ENCODE measurements at regions not wholly inside any gene's neighbourhood (a gene's known extent, or its start where the extent isn't known, plus 50 kb on each side); places are given as distances from the start of the nearest gene placed in this dataset.

GRCh38 chr6:77543601-77544000 lies 80.3 kb upstream of the HTR1B start:
- no peak for TF ChIP-seq BCL11A (IDR thresholded peaks at IDR 0.05; ENCODE audit: low read depth in 2 of 2, low read length in 2 of 2)
- 86% methylated on average over 4 of the region's 4 CpGs; no CpG with 5 or more reads in 1 of the 2 experiments for WGBS, 2 experiments (ENCODE audit: extremely low coverage in 1 of 2, insufficient coverage in 1 of 2, insufficient read length in 1 of 2, insufficient replicate concordance in 2 of 2, low coverage in 1 of 2, low lambda C conversion rate in 2 of 2, missing lambda C conversion rate in 1 of 2)
- H4K5ac ChIP-seq (ENCODE audit: insufficient read length, low read depth, low read length), result no peak overlapping the region

More at GRCh38 chr6:77543601-77544000, 80.3 kb upstream of the HTR1B start:
- Histone ChIP-seq H3K18ac (ENCODE audit: extremely low read depth, low read length) (no peak overlapping the region), H3K9ac (replicated peaks in 1 of 4; ENCODE audit: extremely low read depth in 1 of 4, low read depth in 3 of 4, low read length in 3 of 4) (no peak overlapping the region), H2AK5ac (ENCODE audit: low read depth, low read length) (no peak overlapping the region), H3K79me1 (ENCODE audit: low read depth, low read length) (no peaks in the 10 kb centered on the region), H3K23me2 (ENCODE audit: low read depth, low read length) (no peaks in the 10 kb centered on the region), H3K9me3 (ENCODE audit: insufficient read depth in 2 of 2, low read depth in 1 of 2, low read length in 1 of 2) (no peaks in the 10 kb centered on the region), H2BK5ac (ENCODE audit: low read depth, low read length) (no peak overlapping the region), H2BK12ac (ENCODE audit: low read depth, low read length) (no peak overlapping the region), H3K56ac (replicated peaks; ENCODE audit: insufficient read length, low read depth, low read length) (no peak overlapping the region), H2BK20ac (ENCODE audit: low read length) (no peak overlapping the region), H2BK120ac (replicated peaks; ENCODE audit: low read depth, low read length) (no peak overlapping the region), H4K20me1 (replicated peaks in 1 of 2; ENCODE audit: control insufficient read depth in 1 of 2, insufficient read depth in 2 of 2, low read length in 2 of 2) (no peaks in the 10 kb centered on the region), H3K23ac (ENCODE audit: insufficient read length) (no peak overlapping the region), H2BK15ac (ENCODE audit: low read length) (no peak overlapping the region), H3K4me2 (ENCODE audit: insufficient read depth in 1 of 2, low read depth in 2 of 2, low read length in 2 of 2) (no peak overlapping the region), H3K4me1 (replicated peaks in 1 of 4; ENCODE audit: control insufficient read depth in 3 of 4, insufficient read depth in 4 of 4, low read length in 3 of 4) (no peaks in the 10 kb centered on the region), H3K4me3 (ENCODE audit: extremely low read depth in 1 of 4, insufficient read depth in 2 of 4, low read depth in 3 of 4, low read length in 4 of 4) (no peak overlapping the region), H2AFZ (ENCODE audit: low read length) (no peak overlapping the region; the same call in 1 of the 2 replicates), H3K27me3 (replicated peaks in 1 of 4; ENCODE audit: control insufficient read depth in 3 of 4, extremely low read depth in 1 of 4, insufficient read depth in 3 of 4, low read length in 3 of 4) (no peaks in the 10 kb centered on the region; a peak in 1 of 7 replicates), H3K79me2 (ENCODE audit: control insufficient read depth in 1 of 2, insufficient read depth in 2 of 2, low read length in 2 of 2) (no peaks in the 10 kb centered on the region), H3K14ac (ENCODE audit: insufficient read length) (no peak overlapping the region), H3K36me3 (ENCODE audit: control insufficient read depth in 2 of 4, insufficient read depth in 4 of 4, low read length in 3 of 4) (no peaks in the 10 kb centered on the region), H4K91ac (replicated peaks; ENCODE audit: insufficient read length, low read length) (no peak overlapping the region), H3K4ac (replicated peaks; ENCODE audit: insufficient read length, low read depth, low read length) (no peak overlapping the region), H4K8ac (ENCODE audit: extremely low read depth, insufficient read depth, low read length) (no peak overlapping the region), H3K27ac (ENCODE audit: low read depth, low read length) (no peak overlapping the region)
- FAIRE-seq (no peak), DNase-seq (ENCODE audit: low read depth in 1 of 2, low spot score in 2 of 2) (no peak)
- ChIA-PET CTCF (ENCODE audit: partially characterized antibody) (no interaction called here), POLR2A (ENCODE audit: partially characterized antibody) (no interaction called here)
